HG02943 (cell line): ENCODE measurements at regions not wholly inside any gene's neighbourhood (a gene's known extent, or its start where the extent isn't known, plus 50 kb on each side); places are given as distances from the start of the nearest gene placed in this dataset.

Experiments
- ATAC-seq: cut with Tn5 transposase; IDR thresholded peaks from one replicate; pipeline ENCODE4 v1.9.1; 2021; ENCODE audit warnings: mild to moderate bottlenecking, low read depth, moderate library complexity; ENCODE audit not compliant: unreplicated experiment

DNA sequence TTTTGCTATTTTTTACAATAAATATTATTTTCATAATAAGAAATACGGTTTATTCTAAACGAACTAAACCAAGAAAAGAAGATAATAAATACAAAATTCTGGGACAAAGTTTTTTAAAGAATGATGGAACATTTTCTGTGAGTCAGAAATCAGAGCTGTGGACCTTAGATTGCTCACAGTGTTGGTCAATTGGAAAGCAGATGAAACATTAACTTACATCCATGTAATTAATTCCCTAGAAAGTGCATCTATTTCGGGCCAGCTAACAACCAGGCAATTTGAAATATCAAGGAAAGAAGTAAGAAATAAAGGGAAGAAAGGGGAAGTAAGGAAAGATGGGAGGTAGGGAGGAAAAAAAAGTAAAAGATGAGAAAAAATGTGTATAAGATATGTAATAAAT lies 1569.8 kb upstream of the TENM4 start:
- no peak for ATAC-seq

GRCh38 chr11:81007046-81007445 lies 1566.2 kb upstream of the TENM4 start:
- ATAC-seq: no peak

GRCh38 chr11:81005595-81005994 lies 1564.8 kb upstream of the TENM4 start:
- no peak for ATAC-seq

DNA sequence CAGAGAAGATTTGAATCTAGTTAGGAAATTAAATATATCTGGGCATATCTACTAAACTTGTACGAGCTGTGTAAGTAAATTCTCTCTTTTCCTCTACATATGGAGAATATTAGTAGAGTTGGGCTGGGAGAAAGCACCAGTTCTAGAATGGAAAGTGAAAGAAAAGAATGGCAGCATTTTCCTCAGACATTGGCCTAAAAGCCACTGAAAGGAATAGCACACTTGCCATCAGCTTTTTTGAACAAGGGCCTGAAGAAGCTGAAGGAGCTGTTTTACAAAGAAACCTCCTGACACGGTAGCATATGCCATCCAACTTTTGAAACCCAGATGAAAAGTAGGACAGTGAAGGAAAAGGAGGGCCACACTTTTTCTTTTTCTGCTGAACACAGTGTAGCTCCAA lies 1563.7 kb upstream of the TENM4 start:
- no peak for ATAC-seq

GRCh38 chr11:81002374-81002773 lies 1561.5 kb upstream of the TENM4 start:
- no peak for ATAC-seq

DNA sequence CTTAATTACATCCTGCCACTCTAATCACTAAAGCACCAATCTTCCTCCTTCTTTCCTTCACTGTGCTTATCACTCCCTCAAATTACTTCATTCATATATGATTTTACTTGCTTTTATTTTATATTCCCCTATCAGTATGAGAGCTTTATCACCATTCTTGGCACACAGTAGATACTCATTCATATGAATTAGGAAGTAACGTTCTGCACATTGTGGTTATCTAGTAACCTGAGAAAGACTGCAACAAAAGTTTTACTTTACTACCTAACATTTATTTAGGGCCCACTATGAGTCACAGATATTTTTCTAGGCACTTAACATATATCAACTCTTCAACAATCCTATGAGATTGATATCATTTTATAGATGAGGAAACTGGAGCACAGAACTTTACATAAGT lies 1559.9 kb upstream of the TENM4 start:
- ATAC-seq: no peak

DNA sequence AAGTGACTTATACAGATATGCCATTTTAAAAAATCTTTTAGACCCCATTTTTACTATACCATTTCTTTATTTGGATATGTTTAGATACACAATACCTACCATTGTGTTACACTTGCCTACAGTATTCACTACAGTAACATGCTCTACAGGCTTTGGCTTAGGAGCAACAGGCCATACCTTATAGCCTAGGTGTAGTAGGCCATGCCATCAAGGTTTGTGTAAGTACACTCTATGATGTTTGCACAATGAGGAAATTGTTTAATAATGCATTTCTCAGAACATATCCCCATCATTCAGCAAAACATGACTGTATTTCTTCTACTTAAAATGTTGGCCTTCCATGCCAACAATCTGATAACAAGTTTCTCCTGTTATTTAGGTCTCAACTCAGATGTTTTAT lies 1559.5 kb upstream of the TENM4 start:
- ATAC-seq: no peak

DNA sequence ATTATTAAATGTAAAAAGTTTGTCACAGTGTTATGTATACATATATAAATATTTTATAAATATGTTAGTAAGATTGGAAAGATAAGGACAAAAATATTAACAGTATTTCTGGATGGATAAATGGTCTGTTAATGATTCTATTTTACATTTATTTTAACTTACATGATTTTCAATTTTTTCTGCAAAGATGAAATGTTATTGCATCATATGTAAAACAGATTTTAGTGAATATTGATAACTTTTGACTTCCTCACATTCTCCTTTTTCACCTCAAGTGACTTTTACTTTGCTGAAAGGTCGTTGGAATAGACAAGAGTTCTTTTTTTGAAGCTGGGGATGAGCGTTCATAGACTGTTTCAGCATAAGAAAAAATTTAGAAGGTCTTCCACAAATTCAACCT lies 1554.7 kb upstream of the TENM4 start:
- no peak for ATAC-seq

DNA sequence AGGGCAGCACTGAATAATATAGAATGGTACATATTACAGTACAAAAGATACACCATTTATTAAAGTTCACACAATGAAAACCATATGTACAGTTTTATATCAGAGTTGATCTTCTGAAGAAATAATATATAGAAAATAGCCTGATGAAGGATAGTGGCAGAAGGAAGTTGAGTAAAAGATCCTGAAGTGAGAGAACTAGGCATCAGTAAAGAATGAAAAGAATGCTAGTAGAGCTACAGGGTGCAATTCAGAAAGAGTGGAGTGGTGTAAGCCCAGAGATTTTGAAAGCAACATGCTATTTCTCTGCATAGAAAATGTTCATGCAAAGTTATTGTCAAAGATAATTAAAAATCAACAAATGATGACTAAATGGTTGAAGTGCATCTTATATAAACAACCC lies 1552.7 kb upstream of the TENM4 start:
- ATAC-seq: no peak

GRCh38 chr11:80990885-80991284 lies 1550.1 kb upstream of the TENM4 start:
- ATAC-seq: no peak

DNA sequence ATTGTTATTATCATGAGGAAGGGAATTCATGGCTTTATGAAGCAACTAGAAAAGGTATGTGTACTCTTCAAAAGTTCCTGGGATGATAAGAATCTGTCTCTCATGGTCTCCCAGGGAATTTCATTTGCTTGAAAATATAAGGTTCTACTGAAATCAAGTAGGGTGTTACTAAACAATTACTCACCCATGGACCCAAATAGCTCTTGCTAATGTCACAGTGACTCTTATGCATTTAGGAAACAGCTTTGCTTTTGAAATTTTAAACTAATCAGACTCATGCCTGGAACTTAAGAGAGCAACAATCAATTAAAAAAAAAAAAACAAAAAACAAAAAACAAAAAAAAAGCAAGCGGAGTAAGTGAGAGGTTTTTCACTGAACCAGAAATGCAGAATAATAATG lies 1546.3 kb upstream of the TENM4 start:
- ATAC-seq: no peak

DNA sequence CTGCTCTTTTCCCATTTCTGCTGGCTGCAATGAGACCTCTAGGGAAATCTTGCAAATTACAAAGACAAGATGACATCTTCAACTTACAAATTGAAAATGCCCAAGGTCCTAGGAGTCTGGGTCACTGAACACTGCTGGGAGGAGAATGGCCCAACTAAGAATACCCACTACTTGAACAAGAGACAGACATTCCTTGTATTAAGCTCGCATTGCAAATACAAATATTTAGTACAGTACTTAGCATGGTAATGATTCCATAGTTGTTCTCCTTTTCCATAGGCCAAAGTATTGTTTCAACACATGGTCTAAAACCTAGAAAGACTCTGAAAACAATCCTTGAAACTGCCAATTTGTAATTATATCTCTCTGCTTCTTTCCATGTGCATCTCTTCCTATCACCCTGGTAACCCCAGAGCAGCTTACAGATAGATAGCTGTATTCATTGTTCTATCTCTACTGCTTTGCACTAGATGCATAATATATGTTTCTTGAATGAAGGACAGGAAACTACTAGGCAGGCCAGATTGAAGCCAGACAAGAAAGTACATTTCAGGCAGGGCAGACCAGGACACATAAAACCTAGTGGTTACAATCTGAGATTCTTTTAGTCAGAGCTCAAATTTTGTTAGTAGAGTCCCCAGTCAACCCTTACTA lies 1545.7 kb upstream of the TENM4 start:
- ATAC-seq: no peak

DNA sequence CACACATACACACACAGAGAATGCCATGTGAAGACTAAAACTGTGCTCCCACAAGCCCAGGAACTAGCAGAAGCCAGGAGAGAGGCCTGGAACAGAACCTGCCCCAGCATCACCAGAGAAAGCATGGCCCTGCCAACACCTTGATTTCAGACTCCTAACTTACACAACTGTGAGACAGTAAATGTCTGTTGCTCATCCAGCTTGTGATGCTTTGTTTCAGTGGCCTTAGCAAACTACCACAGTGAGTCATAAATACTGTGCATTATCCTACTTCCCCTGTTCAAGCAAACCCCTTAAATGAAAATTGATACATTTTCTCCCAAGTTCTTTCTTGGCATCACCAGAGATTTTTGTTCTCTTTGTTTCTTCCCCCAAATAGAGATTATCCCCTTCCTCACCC lies 1539.4 kb upstream of the TENM4 start:
- no peak for ATAC-seq

- no peak for ATAC-seq
These were observed 1533.0 kb upstream of the TENM4 start for GRCh38 chr11:80973786-80974185.

- ATAC-seq: no peak
These were observed 1529.2 kb upstream of the TENM4 start for GRCh38 chr11:80970037-80970436.

- no peak for ATAC-seq
These were observed 1526.8 kb upstream of the TENM4 start for GRCh38 chr11:80967649-80968048.

DNA sequence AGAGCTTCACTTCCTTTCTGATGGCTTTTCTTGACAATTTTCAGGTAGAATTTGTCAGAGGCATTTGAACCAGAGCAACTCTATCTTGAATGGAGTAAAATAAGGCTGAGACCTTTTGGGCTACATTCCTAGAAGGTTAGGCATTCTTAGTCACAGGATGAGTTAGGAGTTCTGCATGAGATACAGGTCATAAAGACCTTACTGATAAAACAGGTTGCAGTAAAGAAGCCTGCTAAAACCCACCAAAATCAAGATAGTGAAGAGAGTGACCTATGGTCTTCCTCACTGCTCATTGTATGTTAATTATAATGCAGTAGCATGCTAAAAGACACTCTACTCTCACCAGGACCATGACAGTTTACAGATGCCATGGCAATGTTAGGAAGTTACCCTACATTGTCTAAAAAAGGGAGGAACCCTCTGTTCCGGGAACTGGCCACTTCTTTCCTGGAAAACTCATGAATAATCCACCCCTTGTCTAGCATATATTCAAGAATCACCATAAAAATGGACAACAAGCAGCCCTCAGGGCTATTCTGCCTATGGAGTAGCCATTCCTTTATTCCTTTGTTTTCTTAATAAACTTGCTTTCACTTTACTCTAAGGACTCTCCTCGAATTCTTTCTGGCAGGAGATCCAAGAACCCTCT lies 1519.7 kb upstream of the TENM4 start:
- ATAC-seq: no peak

- ATAC-seq: no peak
These were observed 1518.9 kb upstream of the TENM4 start for GRCh38 chr11:80959751-80960150.

DNA sequence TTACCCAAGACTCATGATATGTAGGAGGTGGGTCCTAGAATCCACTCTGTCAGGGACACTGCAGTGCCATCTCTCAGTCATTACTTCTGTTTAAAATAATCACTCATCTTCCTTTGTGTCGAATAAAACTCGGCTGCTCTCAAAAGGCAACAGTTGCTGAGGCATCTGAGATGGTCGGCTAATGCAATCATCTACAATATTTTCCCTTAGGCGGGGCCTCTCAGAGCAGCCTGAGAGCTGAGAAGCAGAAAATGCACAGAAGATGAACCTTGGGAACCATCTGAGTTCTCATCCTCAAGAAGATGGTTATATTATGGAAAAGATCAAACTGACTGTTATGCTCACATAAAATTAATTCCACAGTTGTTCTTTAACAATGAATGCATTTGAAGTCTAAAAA lies 1518.2 kb upstream of the TENM4 start:
- no peak for ATAC-seq

DNA sequence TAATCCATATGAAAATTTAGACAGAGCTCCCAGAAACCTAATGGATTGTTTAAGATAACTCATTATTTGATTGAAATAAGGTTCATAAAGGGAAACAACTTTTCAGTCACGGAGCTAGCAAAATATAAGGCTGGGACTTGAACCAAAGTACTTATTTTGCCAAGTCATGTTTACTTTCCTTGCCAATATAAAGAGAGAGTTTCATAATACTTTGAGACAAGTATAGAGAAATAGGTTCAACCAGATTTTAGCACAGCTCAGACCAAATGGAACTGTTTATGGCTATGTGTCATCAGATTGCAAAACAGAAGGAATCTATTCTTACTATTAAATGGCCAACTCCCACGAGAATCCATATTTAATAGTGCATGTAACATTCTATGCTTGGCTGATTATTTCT lies 1517.5 kb upstream of the TENM4 start:
- ATAC-seq: no peak

GRCh38 chr11:80955588-80955987 lies 1514.8 kb upstream of the TENM4 start:
- ATAC-seq: no peak

GRCh38 chr11:80948781-80949180 lies 1508.0 kb upstream of the TENM4 start:
- no peak for ATAC-seq

DNA sequence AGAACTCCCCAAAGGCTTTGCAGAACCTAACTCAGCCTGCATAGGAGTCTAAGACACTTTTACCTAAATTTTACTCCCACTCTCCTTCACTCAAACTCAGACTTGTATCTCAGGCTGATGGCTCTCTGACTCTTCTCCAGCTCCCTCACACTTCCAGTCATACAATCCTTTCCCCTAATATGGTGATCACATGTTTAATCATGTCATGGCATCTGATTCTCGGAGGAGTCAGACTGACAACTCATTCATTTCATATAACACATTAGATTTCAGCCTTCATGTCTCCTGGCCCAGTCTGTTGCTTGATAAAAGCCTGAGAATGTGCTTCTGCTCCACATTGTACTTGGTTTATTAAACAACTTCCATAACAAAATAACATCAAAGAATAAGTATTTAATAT lies 1503.9 kb upstream of the TENM4 start:
- no peak for ATAC-seq
